GM23338 (cell line): ENCODE measurements at regions not wholly inside any gene's neighbourhood (a gene's known extent, or its start where the extent isn't known, plus 50 kb on each side); places are given as distances from the start of the nearest gene placed in this dataset.

Experiments used
- CREB1 ChIP-seq: fragments of 250-450 bp; sonication (Bioruptor Pico); IDR thresholded peaks from 2 replicates; pipeline ENCODE4 v1.5.0; 2020; ENCODE audit warnings: low read depth, mild to moderate bottlenecking, moderate library complexity
- CTCF ChIP-seq, 2 experiments: fragments of 200-600 bp in 1 of 2; sonication (generic) in 1 of 2; conservative IDR thresholded peaks; 2 replicates each; pipeline versions ENCODE4 v1.5.1 to v1.6.1; 2016 to 2017; ENCODE audit warnings: antibody characterized with exemption in 2 of 2, low read depth in 2 of 2, mild to moderate bottlenecking in 2 of 2, moderate library complexity in 1 of 2
- EZH2 ChIP-seq: fragments of 200-600 bp; sonication (generic); IDR thresholded peaks from one replicate; pipeline ENCODE4 v1.8.0; 2017; ENCODE audit warnings: antibody characterized with exemption, mild to moderate bottlenecking, low read depth; ENCODE audit not compliant: unreplicated experiment
- POLR2AphosphoS5 ChIP-seq: IDR thresholded peaks from 2 replicates; pipeline ENCODE4 v1.6.1; 2016; ENCODE audit warnings: antibody characterized with exemption, low read depth
- REST ChIP-seq: IDR thresholded peaks from one replicate; pipeline ENCODE4 v1.6.1; 2018; ENCODE audit warnings: antibody characterized with exemption; ENCODE audit not compliant: unreplicated experiment
- ZNF114 ChIP-seq: fragments of 250-450 bp; sonication (Bioruptor Pico); IDR thresholded peaks from 2 replicates; pipeline ENCODE4 v1.5.0; 2020; ENCODE audit warnings: mild to moderate bottlenecking, moderate library complexity

GRCh38 chr2:136703214-136703613 lies 62.1 kb upstream of the THSD7B start:
- TF ChIP-seq ZNF114 (CRISPR knock-in tag) (no peak), POLR2AphosphoS5 (no peak), CTCF (conservative IDR thresholded peaks at IDR 0.05; ENCODE audit: low read depth in 2 of 2) (no peak), EZH2 (no peak), REST (no peak), CREB1 (CRISPR knock-in tag) (no peak)
